BJ (cell line): ENCODE measurements at regions not wholly inside any gene's neighbourhood (a gene's known extent, or its start where the extent isn't known, plus 50 kb on each side); places are given as distances from the start of the nearest gene placed in this dataset.

Experiments
- CTCF ChIA-PET: fragments of 350-600 bp; formaldehyde crosslinking; extraction: SDS; loops from one replicate; lab custom pipeline; 2021; ENCODE audit warnings: antibody characterized with exemption, inconsistent platforms; lab: Yijun Ruan, JAX
- POLR2A ChIA-PET: fragments of 300-600 bp; sonication (Branson Sonifier 250); formaldehyde crosslinking; extraction: SDS; loops from one replicate; lab custom pipeline; 2021; ENCODE audit warnings: antibody characterized with exemption; lab: Charles Lee
- DNase-seq: peaks from one replicate; pipeline ENCODE4 v3.0.0-alpha.2; 2011; ENCODE audit warnings: low read depth
- H3K27me3 ChIP-seq: 2 replicates; pipeline ENCODE4 v1.6.0; 2011; ENCODE audit warnings: low read length; ENCODE audit not compliant: control insufficient read depth, insufficient read depth
- H3K36me3 ChIP-seq: 2 replicates; pipeline ENCODE4 v1.5.1; 2011; ENCODE audit warnings: low read length; ENCODE audit not compliant: control insufficient read depth, insufficient read depth
- H3K4me3 ChIP-seq: 2 replicates; pipeline ENCODE4 v1.5.1; 2011; ENCODE audit warnings: low read depth, mild to moderate bottlenecking, control low read depth, low read length
- TF ChIP-seq, protein P1 (sequence below): IDR thresholded peaks from 2 replicates; pipeline ENCODE4 v1.5.1; 2011; ENCODE audit warnings: low read depth, mild to moderate bottlenecking, control low read depth, inconsistent platforms, low read length, moderate library complexity; ENCODE audit not compliant: insufficient read depth

DNA sequence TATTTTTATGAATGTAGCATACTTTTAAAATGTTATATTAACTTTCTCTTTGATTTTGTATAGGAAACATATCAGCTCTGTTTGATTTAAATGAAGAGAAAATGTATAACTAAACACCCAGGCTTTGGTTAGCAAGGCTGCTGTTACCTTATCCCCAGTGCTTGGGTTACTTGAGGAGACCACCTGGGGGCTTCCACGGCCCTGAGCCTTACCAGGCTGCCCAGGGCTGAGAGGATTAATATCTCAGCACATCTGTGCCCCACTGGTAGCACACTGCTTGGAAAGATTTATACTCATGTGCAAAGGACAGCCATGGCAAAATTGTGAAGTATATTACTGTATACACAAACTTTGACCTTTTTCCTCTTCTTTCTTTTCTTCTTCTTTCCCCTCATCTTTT is 752.9 kb downstream of the RAPGEF2 start:
- POLR2A ChIA-PET, result no interaction called here
- Histone ChIP-seq H3K4me3 (no peak overlapping the region), H3K36me3 (no peaks in the 10 kb centered on the region), H3K27me3 (no peaks in the 10 kb centered on the region)
- DNase-seq, result no peak
- TF ChIP-seq, protein P1, sequence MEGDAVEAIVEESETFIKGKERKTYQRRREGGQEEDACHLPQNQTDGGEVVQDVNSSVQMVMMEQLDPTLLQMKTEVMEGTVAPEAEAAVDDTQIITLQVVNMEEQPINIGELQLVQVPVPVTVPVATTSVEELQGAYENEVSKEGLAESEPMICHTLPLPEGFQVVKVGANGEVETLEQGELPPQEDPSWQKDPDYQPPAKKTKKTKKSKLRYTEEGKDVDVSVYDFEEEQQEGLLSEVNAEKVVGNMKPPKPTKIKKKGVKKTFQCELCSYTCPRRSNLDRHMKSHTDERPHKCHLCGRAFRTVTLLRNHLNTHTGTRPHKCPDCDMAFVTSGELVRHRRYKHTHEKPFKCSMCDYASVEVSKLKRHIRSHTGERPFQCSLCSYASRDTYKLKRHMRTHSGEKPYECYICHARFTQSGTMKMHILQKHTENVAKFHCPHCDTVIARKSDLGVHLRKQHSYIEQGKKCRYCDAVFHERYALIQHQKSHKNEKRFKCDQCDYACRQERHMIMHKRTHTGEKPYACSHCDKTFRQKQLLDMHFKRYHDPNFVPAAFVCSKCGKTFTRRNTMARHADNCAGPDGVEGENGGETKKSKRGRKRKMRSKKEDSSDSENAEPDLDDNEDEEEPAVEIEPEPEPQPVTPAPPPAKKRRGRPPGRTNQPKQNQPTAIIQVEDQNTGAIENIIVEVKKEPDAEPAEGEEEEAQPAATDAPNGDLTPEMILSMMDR, result no peak
- CTCF ChIA-PET, result no interaction called here

DNA sequence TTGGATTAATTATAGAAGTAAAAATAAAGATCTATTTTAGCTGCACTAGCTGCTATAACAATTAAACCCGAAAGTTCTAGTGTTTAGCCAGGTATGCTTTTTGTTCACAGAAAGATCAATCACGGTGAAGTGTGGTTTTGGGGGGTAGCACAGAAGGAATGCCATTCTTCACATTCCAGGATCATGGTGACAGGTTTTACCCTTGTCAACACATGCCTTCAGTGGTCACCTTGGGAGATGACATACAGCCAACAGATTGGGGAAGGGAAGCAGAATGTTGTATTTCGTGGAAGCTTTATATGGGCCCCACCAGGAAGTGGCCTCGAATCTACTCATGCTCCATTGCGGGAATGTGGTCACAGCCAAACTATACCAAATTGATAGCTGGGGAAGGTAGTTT is 753.6 kb downstream of the RAPGEF2 start:
- POLR2A ChIA-PET, result no interaction called here
- CTCF ChIA-PET, result no interaction called here
- no peaks in the 10 kb centered on the region for H3K36me3 ChIP-seq
- no peaks in the 10 kb centered on the region for H3K27me3 ChIP-seq
- TF ChIP-seq, protein P1, result no peak
- H3K4me3 ChIP-seq, result no peak overlapping the region
- DNase-seq, result no peak

DNA sequence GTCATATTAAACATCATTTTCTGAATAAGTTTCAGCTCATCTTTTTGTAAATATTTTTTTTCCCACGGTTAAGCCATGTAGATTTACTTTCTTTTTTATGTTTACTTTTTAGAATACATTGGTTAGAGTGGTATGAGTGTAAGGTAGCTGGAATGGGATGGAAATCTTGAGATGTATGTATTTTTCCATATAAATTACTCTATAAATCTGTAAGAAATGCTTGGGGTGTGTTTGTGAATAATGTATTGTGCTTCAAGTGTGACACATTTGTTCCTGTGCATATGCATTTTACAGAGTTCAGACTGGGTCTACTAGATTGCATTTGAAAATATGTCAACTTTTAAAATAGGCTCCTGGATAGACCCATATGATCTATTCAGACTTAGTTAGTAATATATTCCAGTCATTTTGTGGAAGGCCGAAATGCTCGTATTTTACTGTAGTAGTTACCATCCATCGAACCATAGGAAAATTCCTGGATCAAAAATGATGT is 756.8 kb downstream of the RAPGEF2 start:
- Histone ChIP-seq H3K4me3 (no peak overlapping the region), H3K36me3 (no peaks in the 10 kb centered on the region), H3K27me3 (no peaks in the 10 kb centered on the region)
- CTCF ChIA-PET, result no interaction called here
- DNase-seq, result no peak
- TF ChIP-seq, protein P1, result no peak
- POLR2A ChIA-PET, result no interaction called here

DNA sequence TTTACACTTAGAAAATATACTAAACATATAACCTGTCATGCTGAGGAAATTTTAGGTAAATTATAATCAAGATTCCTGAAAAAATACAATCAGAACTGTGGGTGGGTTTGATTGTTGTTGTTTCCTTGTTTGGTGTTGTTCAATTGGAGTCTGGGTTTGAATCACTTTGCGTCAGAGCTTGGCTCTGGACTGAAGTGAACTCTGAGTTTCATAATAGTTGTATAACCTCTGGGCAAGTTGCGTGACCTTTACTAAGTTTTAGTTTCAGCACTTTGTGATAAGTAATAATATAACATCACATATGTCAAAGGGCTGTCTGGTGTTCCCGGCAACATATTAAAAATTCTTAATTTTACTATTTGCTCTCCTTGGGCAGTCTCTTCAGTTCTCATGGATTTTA is 758.1 kb downstream of the RAPGEF2 start:
- POLR2A ChIA-PET, result no interaction called here
- TF ChIP-seq, protein P1, result no peak
- Histone ChIP-seq H3K4me3 (no peak overlapping the region), H3K27me3 (no peaks in the 10 kb centered on the region), H3K36me3 (no peaks in the 10 kb centered on the region)
- CTCF ChIA-PET, result no interaction called here
- DNase-seq, result no peak

DNA sequence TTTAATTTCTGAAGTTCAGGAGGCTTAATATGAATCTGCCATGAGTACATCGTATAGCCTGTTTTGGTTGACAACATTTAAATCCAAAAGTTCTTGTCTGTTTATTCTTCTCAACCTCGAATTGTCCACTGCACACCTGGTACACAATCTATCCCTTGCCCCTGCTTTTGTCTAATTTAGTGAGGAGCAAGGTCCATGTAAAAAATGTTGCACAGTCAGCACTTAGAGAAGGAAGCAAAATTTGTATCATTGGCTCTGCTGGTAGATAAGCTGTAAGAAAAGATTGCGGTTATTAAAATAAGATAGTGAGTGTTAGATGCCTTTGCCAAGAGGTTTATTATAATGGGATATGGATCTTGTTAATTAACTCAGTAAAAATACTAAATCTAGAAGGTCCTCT is 761.5 kb downstream of the RAPGEF2 start:
- TF ChIP-seq, protein P1, result no peak
- Histone ChIP-seq H3K27me3 (no peaks in the 10 kb centered on the region), H3K36me3 (no peaks in the 10 kb centered on the region), H3K4me3 (no peak overlapping the region)
- ChIA-PET CTCF (no interaction called here), POLR2A (no interaction called here)
- DNase-seq, result no peak
